ENCODE measurements at regions not wholly inside any gene's neighbourhood (a gene's known extent, or its start where the extent isn't known, plus 50 kb on each side); places are given as distances from the start of the nearest gene placed in this dataset.

GRCh38 chr3:72361990-72362389 lies 486.3 kb downstream of the SHQ1 start:
- TF ChIP-seq CTCF (IDR thresholded peaks at IDR 0.05; ENCODE audit: poor library complexity) (no peak), EZH2phosphoT487 (IDR thresholded peaks at IDR 0.05; ENCODE audit: low read depth, severe bottlenecking, unreplicated experiment) (no peak), EZH2 (IDR thresholded peaks at IDR 0.05; ENCODE audit: borderline replicate concordance) (no peak)

Measured in hepatocyte (in vitro differentiated cells).